Hematopoietic multipotent progenitor cell treated with erythropoietin and hydrocortisone succinate and interleukin-3 and kit ligand, for 4 days (in vitro differentiated cells): ENCODE measurements at regions not wholly inside any gene's neighbourhood (a gene's known extent, or its start where the extent isn't known, plus 50 kb on each side); places are given as distances from the start of the nearest gene placed in this dataset.
"Not testable (repeated sequence)": the region's sequence is repeated elsewhere in the genome, so short reads cannot be mapped to it uniquely, and the experiment has no call there.

Source experiments
- DNase-seq: peaks from one replicate; pipeline ENCODE4 v3.0.0-alpha.2; 2015

- DNase-seq = peak; percentile 43
These were observed 70.0 kb downstream of the LMO4 start for GRCh38 chr1:87398641-87399040.

- DNase-seq = no peak
These were observed 70.6 kb downstream of the LMO4 start for GRCh38 chr1:87399264-87399663.

DNA sequence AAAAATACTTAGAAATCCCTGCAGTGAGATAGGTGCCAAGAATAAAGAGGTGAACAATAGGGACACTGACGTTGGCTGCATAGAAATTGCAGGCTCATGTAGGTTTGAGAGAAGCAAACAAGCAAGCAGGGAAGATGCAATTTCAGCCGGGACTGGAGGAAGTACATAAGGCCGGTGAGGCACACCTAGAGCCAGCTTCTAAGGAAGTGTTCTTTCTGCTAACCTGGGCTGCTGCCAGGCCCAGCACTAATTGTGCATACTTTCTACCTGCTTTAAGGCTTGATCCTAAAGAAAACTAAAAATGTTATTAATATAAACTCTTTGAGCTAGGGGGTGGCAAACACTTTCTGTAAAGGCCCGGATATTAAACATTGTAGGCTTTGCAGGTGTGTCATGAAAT, 71.0 kb downstream of the LMO4 start:
- DNase-seq = no peak

DNA sequence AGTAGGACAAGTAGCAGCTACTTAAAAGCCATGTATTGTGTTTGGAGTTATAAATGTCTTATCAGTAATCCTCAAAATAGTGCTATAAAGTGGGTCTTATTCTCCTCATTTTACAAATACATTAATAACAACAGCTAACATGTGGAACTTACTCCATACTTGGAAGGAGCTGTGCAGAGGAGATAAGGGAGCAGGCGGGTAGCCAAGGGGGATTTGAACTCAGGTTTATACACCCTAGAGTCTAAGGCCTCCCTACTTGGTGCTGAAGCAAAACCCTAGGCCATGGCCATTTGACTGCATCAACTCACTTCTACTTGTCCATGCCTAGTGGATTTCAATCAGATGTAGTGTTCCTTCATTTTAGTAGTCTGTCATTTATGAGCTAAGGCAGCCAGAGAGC, 72.1 kb downstream of the LMO4 start:
- DNase-seq = peak; percentile 41

GRCh38 chr1:87402241-87403002, 73.7 kb downstream of the LMO4 start:
- peak; percentile 35 for DNase-seq

DNA sequence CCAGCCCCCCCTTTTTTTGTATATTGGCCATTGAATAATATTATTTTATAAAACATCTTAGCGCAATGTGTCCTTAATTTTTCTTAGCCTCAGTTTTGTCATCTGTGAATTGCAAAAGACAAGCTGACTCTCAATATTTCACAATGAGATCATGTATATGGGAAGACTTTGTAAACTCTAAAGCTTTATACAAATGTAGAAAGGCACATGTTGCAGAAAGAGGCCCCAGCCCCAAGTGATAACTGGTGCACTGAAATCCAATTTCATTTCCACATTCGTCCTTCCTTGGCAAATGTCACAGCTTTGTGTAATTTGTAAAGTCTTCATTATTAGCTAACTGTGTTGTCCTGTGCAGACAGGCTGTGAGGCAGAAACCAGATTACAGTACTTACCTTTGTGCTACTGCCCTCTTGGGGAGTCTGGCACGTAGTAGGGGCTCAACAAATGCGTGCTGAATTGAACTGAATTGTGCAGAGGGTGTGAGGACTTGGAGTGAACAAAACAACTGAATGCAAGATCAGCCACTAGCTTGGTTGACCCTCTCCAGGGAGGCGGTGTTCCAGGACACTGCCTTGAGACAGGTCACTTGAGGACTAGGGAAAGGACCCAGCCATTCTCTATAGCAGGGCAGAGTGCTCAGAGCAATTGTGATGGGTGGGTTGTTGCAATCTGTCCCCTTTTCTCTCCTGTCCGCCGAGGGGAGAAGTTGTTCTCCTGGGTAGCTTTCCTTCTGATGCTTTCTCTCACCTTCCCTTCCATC, 74.6 kb downstream of the LMO4 start:
- no peak for DNase-seq

- no peak for DNase-seq
These were observed 75.6 kb downstream of the LMO4 start for GRCh38 chr1:87404296-87404695.

- DNase-seq = no peak
These were observed 80.1 kb downstream of the LMO4 start for GRCh38 chr1:87408665-87409248.

- DNase-seq = peak; percentile 23
These were observed 82.2 kb downstream of the LMO4 start for GRCh38 chr1:87410776-87411480.

- DNase-seq = not testable (repeated sequence)
These were observed 85.2 kb downstream of the LMO4 start for GRCh38 chr1:87413846-87414245.

GRCh38 chr1:87418048-87418447, 89.4 kb downstream of the LMO4 start:
- DNase-seq = no peak

- DNase-seq = no peak
These were observed 93.1 kb downstream of the LMO4 start for GRCh38 chr1:87421809-87422208.

- no peak for DNase-seq
These were observed 95.9 kb downstream of the LMO4 start for GRCh38 chr1:87424541-87424940.

DNA sequence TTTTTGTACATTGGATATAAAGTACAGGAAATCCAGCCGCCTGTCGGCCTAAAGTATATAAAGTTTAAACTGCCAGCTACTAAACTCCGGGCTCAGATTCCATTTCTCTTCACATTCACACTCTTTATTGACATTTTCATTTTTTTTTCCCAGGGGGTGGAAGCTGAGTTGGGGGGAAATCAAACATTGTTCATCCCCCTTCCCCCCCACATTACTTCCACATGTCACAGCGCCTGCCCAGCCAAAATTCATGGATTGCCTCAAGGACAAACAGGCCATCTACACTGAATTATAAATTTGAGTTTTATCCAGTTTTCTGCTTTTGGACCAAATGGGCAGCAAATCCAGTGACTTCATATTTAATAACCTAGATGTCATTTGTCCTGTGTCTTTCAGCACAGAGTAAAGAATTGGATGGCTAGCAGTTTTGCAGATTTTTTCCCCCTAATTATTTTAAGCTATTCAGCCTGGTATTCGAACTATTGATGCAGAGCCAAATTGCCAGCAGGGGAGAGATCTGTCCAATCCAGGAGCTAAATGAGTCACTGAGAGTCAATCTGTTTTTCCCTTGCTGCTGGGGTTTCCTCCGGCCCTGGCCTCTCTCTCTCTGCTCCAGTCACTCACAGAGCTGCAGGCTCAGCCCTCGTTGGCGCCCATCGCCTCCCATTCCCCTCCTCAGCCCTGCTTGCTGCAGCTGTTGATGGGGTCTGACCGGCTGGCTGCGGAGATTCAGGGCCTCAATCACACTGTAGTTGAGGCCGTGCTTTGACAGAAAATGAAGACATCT, 98.0 kb downstream of the LMO4 start:
- no peak for DNase-seq

GRCh38 chr1:87428367-87428766, 99.7 kb downstream of the LMO4 start:
- no peak for DNase-seq

DNA sequence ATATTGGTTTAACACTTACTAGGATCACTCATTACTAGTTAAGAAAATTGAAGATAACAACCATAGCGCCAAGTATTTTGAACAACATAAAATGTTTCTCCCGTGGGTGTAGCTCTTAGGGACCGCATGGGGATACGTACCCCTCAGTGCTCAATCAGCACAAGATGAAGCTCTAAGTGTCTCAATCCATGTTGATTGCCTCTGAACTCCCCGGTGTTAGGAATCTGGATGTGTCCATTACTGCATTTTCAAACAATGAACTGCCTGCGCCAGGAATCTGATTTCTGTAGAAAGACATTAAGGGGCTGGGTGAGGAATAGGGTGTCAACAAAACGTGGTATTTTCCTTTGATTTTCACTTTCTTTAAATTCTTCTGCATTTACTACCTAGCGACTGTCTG, 100.2 kb downstream of the LMO4 start:
- DNase-seq = no peak

- DNase-seq = no peak
These were observed 104.0 kb downstream of the LMO4 start for GRCh38 chr1:87432685-87433084.

DNA sequence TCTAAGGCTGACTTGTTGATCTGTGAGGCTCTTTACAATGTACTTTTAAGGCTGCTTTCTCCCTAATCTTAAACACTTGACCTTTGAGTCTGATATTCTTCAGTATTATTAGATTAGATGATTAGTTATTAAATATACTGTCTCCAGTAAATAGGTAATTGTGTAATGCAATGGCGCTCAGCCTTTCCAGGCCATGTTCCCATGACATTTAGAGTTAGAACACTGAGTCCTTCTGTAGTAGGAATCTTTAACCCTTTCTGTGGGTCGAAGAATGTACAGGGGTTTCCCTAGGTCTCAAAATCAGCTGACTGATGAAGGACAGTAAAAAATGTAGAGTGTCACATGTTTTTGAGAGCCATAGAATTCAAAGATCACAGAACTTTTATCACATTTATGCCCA, 104.4 kb downstream of the LMO4 start:
- not testable (repeated sequence) for DNase-seq

DNA sequence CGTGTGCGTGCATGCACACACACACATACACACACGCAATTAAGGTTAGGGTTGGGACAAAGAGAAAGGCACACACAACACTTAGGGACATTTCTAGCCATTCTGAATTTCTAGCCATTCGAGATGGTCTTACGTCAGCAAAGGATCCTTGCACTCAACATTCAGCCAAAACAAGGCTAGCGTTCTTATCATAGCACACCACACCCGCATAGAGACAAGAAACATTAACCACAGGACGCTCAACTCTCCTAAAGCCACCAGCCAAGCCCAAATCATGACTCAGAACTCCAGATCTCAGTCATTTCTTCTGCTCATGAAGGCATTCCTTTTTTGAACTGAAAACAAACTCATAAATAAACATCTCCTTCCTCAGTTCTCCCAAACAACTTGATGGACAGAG, 106.8 kb downstream of the LMO4 start:
- DNase-seq = peak; percentile 98

- peak; percentile 14 for DNase-seq
These were observed 107.4 kb downstream of the LMO4 start for GRCh38 chr1:87436115-87436514.

- DNase-seq = peak; percentile 4
These were observed 107.9 kb downstream of the LMO4 start for GRCh38 chr1:87436534-87436933.

DNA sequence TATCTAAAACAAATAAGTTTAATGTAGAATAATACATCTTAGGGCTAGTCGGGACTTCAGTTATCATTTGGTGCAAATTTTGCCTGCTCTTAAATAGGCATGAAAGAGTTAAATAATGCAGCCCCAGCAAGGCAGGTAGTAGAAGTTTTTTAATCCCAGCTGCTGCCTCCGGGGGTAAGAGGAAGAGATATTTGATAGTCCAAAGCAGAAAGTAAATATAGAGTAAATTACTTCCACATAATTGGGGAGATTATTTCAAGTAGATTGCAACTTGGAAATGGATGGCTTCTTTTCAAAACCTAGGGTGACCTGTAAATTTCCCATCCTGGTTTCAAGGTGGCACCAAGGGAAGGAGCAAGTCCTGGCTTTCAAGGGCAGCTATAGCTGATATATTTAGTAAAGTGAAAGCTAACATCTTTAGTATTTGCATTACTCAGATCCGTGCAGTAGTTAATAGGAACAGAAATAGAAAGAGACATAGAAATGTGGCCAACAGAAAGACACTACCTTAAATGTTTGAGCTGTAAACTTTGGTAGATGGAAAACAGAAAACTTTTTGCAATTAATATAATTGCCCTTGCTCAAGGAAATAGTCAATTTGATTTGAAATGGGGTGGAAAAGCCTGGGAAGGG, 109.1 kb downstream of the LMO4 start:
- DNase-seq = no peak
